ENCODE measurements at regions not wholly inside any gene's neighbourhood (a gene's known extent, or its start where the extent isn't known, plus 50 kb on each side); places are given as distances from the start of the nearest gene placed in this dataset.

DNA sequence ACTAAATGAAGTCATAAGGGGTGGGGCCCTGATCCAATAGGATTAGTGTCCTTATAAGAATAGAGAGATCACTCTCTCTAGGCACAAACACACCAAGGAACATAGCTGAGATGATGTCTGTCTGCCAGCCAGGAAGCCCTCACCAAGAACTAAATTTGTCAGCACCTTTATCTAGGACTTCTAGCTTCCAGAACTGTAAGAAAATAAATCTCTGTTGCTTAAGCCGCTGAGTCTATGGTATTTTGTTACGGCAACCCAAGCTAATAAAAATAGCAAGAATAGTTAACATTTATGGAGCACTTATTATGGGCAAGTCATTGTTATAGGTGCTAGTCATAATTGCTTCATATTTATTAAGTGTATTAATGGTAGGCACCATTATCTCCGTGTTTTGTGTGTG lies 249.6 kb downstream of the MSRB3 start:
- TF ChIP-seq, protein P1, sequence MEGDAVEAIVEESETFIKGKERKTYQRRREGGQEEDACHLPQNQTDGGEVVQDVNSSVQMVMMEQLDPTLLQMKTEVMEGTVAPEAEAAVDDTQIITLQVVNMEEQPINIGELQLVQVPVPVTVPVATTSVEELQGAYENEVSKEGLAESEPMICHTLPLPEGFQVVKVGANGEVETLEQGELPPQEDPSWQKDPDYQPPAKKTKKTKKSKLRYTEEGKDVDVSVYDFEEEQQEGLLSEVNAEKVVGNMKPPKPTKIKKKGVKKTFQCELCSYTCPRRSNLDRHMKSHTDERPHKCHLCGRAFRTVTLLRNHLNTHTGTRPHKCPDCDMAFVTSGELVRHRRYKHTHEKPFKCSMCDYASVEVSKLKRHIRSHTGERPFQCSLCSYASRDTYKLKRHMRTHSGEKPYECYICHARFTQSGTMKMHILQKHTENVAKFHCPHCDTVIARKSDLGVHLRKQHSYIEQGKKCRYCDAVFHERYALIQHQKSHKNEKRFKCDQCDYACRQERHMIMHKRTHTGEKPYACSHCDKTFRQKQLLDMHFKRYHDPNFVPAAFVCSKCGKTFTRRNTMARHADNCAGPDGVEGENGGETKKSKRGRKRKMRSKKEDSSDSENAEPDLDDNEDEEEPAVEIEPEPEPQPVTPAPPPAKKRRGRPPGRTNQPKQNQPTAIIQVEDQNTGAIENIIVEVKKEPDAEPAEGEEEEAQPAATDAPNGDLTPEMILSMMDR (conservative IDR thresholded peaks at IDR 0.05), result no peak
- no peak for TF ChIP-seq ZFX (IDR thresholded peaks at IDR 0.05)

Measured in C4-2B (cell line).